Vagina (tissue), 2 donors: ENCODE measurements at regions not wholly inside any gene's neighbourhood (a gene's known extent, or its start where the extent isn't known, plus 50 kb on each side); places are given as distances from the start of the nearest gene placed in this dataset.

Source experiments
- DNase-seq, 2 donors: peaks; one replicate each; pipeline ENCODE4 v3.0.0-alpha.2; 2017; ENCODE audit errors: extremely low spot score in 2 of 2
- H3K27ac ChIP-seq: fragments of 200-600 bp; sonication (generic); one replicate; pipeline ENCODE4 v1.5.1; 2019
- H3K27me3 ChIP-seq: fragments of 200-600 bp; sonication (generic); one replicate; pipeline ENCODE4 v1.5.1; 2019
- H3K36me3 ChIP-seq, 2 donors: fragments of 200-600 bp; sonication (generic); one replicate each; pipeline ENCODE4 v1.5.1; 2017 to 2019
- H3K4me1 ChIP-seq: fragments of 200-600 bp; sonication (generic); one replicate; pipeline ENCODE4 v1.5.1; 2019
- H3K4me3 ChIP-seq, 2 donors: fragments of 200-600 bp; sonication (generic); 1 replicate in 1 of 2; 2 replicates in 1 of 2; pipeline ENCODE4 v1.5.1; 2016 to 2019
- H3K9me3 ChIP-seq: fragments of 200-600 bp; sonication (generic); one replicate; pipeline ENCODE4 v1.5.1; 2019
- CTCF ChIP-seq, 3 experiments: fragments of 450-650 bp in 2 of 3; fragments of 200-600 bp in 1 of 3; sonication (generic) in 1 of 3; IDR thresholded peaks; one replicate each; pipeline ENCODE4 v1.5.1; 2017 to 2019; ENCODE audit warnings: antibody characterized with exemption in 3 of 3, mild to moderate bottlenecking in 2 of 3, moderate library complexity in 2 of 3
- POLR2A ChIP-seq, 2 donors: fragments of 450-650 bp; IDR thresholded peaks; one replicate each; pipeline ENCODE4 v1.6.1; 2017; ENCODE audit warnings: antibody characterized with exemption in 2 of 2, mild to moderate bottlenecking in 2 of 2, moderate library complexity in 2 of 2
- POLR2AphosphoS5 ChIP-seq, 2 donors: sonication (generic); formaldehyde crosslinking; IDR thresholded peaks; one replicate each; pipeline ENCODE4 v1.9.0; 2017; ENCODE audit warnings: antibody characterized with exemption in 2 of 2, mild to moderate bottlenecking in 2 of 2, low read depth in 1 of 2; ENCODE audit not compliant: insufficient read depth in 1 of 2
- intact Hi-C: fragments of 100-400 bp; cut with DNase I; formaldehyde crosslinking; loops from one replicate; pipeline ENCODE4 v1.15.1; 2023

GRCh38 chr2:160994141-160995002 lies 165.9 kb upstream of the TANK start:
- Histone ChIP-seq H3K36me3 (no peaks in the 10 kb centered on the region), H3K27me3 (no peaks in the 10 kb centered on the region), H3K27ac (peak overlapping the region; percentile 43), H3K4me3 (no peak overlapping the region), H3K9me3 (no peaks in the 10 kb centered on the region), H3K4me1 (peaks cover 5% of the 10 kb centered on the region)
- intact Hi-C loops = loop anchor here (10.0 kb wide), 1 partner anchor 740 kb away; no protein-coding TSS in a partner anchor
- no peak for DNase-seq
- TF ChIP-seq POLR2AphosphoS5 (IDR thresholded peaks at IDR 0.05; ENCODE audit: insufficient read depth in 1 of 2, low read depth in 1 of 2) = peak; percentile 36 to 98
- no peak for TF ChIP-seq POLR2A (IDR thresholded peaks at IDR 0.05)
- TF ChIP-seq CTCF (IDR thresholded peaks at IDR 0.05) = peak; percentile 56 to 95 (median 83)

GRCh38 chr2:160996584-160996983 lies 163.6 kb upstream of the TANK start:
- no peak for DNase-seq
- no peak overlapping the region for H3K4me3 ChIP-seq
- H3K27me3 ChIP-seq = no peaks in the 10 kb centered on the region
- H3K4me1 ChIP-seq = peaks cover 5% of the 10 kb centered on the region
- no peak overlapping the region for H3K27ac ChIP-seq
- H3K9me3 ChIP-seq = no peaks in the 10 kb centered on the region
- no peak for TF ChIP-seq CTCF (IDR thresholded peaks at IDR 0.05)
- no peak for TF ChIP-seq POLR2AphosphoS5 (IDR thresholded peaks at IDR 0.05; ENCODE audit: insufficient read depth in 1 of 2, low read depth in 1 of 2)
- no peak for TF ChIP-seq POLR2A (IDR thresholded peaks at IDR 0.05)
- no peaks in the 10 kb centered on the region for H3K36me3 ChIP-seq
- intact Hi-C loops = loop anchor here (10.0 kb wide), 1 partner anchor 742 kb away; no protein-coding TSS in a partner anchor

- TF ChIP-seq POLR2A (IDR thresholded peaks at IDR 0.05) (no peak), CTCF (IDR thresholded peaks at IDR 0.05) (no peak), POLR2AphosphoS5 (IDR thresholded peaks at IDR 0.05; ENCODE audit: insufficient read depth in 1 of 2, low read depth in 1 of 2) (no peak)
Observed at GRCh38 chr2:161004379-161004778, 155.8 kb upstream of the TANK start.

GRCh38 chr2:161005170-161005569 lies 155.1 kb upstream of the TANK start:
- no peak overlapping the region for H3K27ac ChIP-seq
- no peaks in the 10 kb centered on the region for H3K27me3 ChIP-seq
- DNase-seq = no peak
- H3K4me1 ChIP-seq = no peaks in the 10 kb centered on the region
- TF ChIP-seq POLR2A (IDR thresholded peaks at IDR 0.05) = no peak
- TF ChIP-seq POLR2AphosphoS5 (IDR thresholded peaks at IDR 0.05; ENCODE audit: insufficient read depth in 1 of 2, low read depth in 1 of 2) = no peak
- TF ChIP-seq CTCF (IDR thresholded peaks at IDR 0.05) = no peak
- intact Hi-C loops = no loop called here
- no peak overlapping the region for H3K4me3 ChIP-seq
- H3K36me3 ChIP-seq = no peaks in the 10 kb centered on the region
- no peaks in the 10 kb centered on the region for H3K9me3 ChIP-seq

More at GRCh38 chr2:161004379-161004778, 155.8 kb upstream of the TANK start:
- intact Hi-C loops = no loop called here
- H3K4me1 ChIP-seq = no peaks in the 10 kb centered on the region
- H3K27ac ChIP-seq = no peak overlapping the region
- H3K27me3 ChIP-seq = no peaks in the 10 kb centered on the region
- H3K36me3 ChIP-seq = no peaks in the 10 kb centered on the region
- H3K9me3 ChIP-seq = no peaks in the 10 kb centered on the region
- DNase-seq = no peak
- H3K4me3 ChIP-seq = no peak overlapping the region

GRCh38 chr2:161008311-161008710 lies 151.9 kb upstream of the TANK start:
- Histone ChIP-seq H3K36me3 (no peaks in the 10 kb centered on the region), H3K9me3 (no peaks in the 10 kb centered on the region), H3K4me3 (no peak overlapping the region), H3K4me1 (no peaks in the 10 kb centered on the region), H3K27me3 (no peaks in the 10 kb centered on the region), H3K27ac (no peak overlapping the region)
- no peak for DNase-seq
- intact Hi-C loops = no loop called here
- TF ChIP-seq POLR2A (IDR thresholded peaks at IDR 0.05) = no peak
- TF ChIP-seq CTCF (IDR thresholded peaks at IDR 0.05) = no peak
- no peak for TF ChIP-seq POLR2AphosphoS5 (IDR thresholded peaks at IDR 0.05; ENCODE audit: insufficient read depth in 1 of 2, low read depth in 1 of 2)
